K562 (cell line): ENCODE measurements at regions not wholly inside any gene's neighbourhood (a gene's known extent, or its start where the extent isn't known, plus 50 kb on each side); places are given as distances from the start of the nearest gene placed in this dataset.
"Not testable (repeated sequence)": the region's sequence is repeated elsewhere in the genome, so short reads cannot be mapped to it uniquely, and the experiment has no call there.

Source experiments
- ATAC-seq: fragments of 200-7000 bp; cut with Tn5 transposase; 3 replicates; pipeline ENCODE4 v1.9.1; 2020; ENCODE audit warnings: moderate library complexity
- BruUV-seq: library from RNA; stranded (reverse); fragments of 400-500 nt; replicated peaks from 2 replicates; lab custom pipeline; 2021; lab: Mats Ljungman, UMichigan
- CTCF ChIA-PET: fragments of 300-600 bp; formaldehyde crosslinking; extraction: SDS; loops from one replicate; lab custom pipeline; 2021; ENCODE audit warnings: low intra/inter-chr PET ratio; lab: Yijun Ruan, JAX
- POLR2A ChIA-PET: fragments of 300-600, 350-650 bp; sonication (Branson Sonifier 250); formaldehyde crosslinking; extraction: SDS; loops from one replicate; lab custom pipeline; 2021; ENCODE audit warnings: antibody characterized with exemption, inconsistent platforms; lab: Yijun Ruan, JAX
- DNase-seq, 4 experiments: peaks; one replicate each; pipeline versions ENCODE4 v3.0.0 to v3.0.0-alpha.2; 2011 to 2018; ENCODE audit warnings: low spot score in 3 of 4, mixed read lengths in 3 of 4; ENCODE audit errors: extremely low read depth in 1 of 4
- FAIRE-seq: peaks from 2 replicates; lab custom pipeline; 2011; peaks lifted over from hg19 to GRCh38; lab: Jason Lieb, UNC
- H2AFZ ChIP-seq: 2 replicates; pipeline ENCODE4 v1.6.0; 2011; ENCODE audit warnings: low read depth, low read length, control low read depth, inconsistent platforms
- H3K27ac ChIP-seq: fragments of 200-600 bp; 3 replicates; pipeline ENCODE4 v1.8.0; 2011; ENCODE audit warnings: low read depth, mild to moderate bottlenecking, control low read depth, inconsistent platforms, low read length, moderate library complexity, mixed read lengths; ENCODE audit errors: extremely low read depth
- H3K27me3 ChIP-seq, 2 experiments: fragments of 300-600 bp in 1 of 2; 2 replicates in 1 of 2; 3 replicates in 1 of 2; pipeline versions ENCODE4 v1.6.0 to v1.8.0; 2011; ENCODE audit warnings: inconsistent platforms in 2 of 2, low read length in 2 of 2, mild to moderate bottlenecking in 1 of 2, mixed read lengths in 1 of 2, moderate library complexity in 1 of 2; ENCODE audit not compliant: control insufficient read depth in 2 of 2, insufficient read depth in 2 of 2
- H3K36me3 ChIP-seq: fragments of 300-600 bp; 3 replicates; pipeline ENCODE4 v1.8.0; 2011; ENCODE audit warnings: mild to moderate bottlenecking, low read length, inconsistent platforms; ENCODE audit not compliant: control insufficient read depth, insufficient read depth
- H3K4me1 ChIP-seq, 2 experiments: fragments of 200-600 bp in 1 of 2; replicated peaks in 1 of 2; 2 replicates in 1 of 2; 3 replicates in 1 of 2; pipeline versions ENCODE4 v1.5.1 to v1.8.0; 2011; ENCODE audit warnings: inconsistent platforms in 2 of 2, low read length in 2 of 2, mild to moderate bottlenecking in 1 of 2, mixed read lengths in 1 of 2, moderate library complexity in 1 of 2; ENCODE audit not compliant: control insufficient read depth in 2 of 2, insufficient read depth in 2 of 2
- H3K4me2 ChIP-seq: 2 replicates; pipeline ENCODE4 v1.6.1; 2011; ENCODE audit warnings: low read length, control low read depth, inconsistent platforms, mixed read lengths; ENCODE audit not compliant: insufficient read depth
- H3K4me3 ChIP-seq: fragments of 200-600 bp; sonication (generic), shearing (Covaris generic); 2 replicates; pipeline ENCODE4 v1.5.1; 2016; ENCODE audit warnings: control low read depth, inconsistent platforms
- H3K79me2 ChIP-seq: fragments of 200-600 bp; 3 replicates; pipeline ENCODE4 v1.8.0; 2011; ENCODE audit warnings: low read length, inconsistent platforms; ENCODE audit not compliant: control insufficient read depth, insufficient read depth
- H3K9ac ChIP-seq, 2 experiments: 2 replicates each; pipeline versions ENCODE4 v1.6.0 to v1.6.1; 2011; ENCODE audit warnings: low read depth in 2 of 2, low read length in 2 of 2, control low read depth in 1 of 2, inconsistent platforms in 1 of 2, mild to moderate bottlenecking in 1 of 2, mixed read lengths in 1 of 2; ENCODE audit not compliant: insufficient read depth in 1 of 2
- H3K9me1 ChIP-seq: one replicate; pipeline ENCODE4 v1.6.0; 2011; ENCODE audit warnings: inconsistent platforms, mild to moderate bottlenecking, low read length, moderate library complexity; ENCODE audit not compliant: control insufficient read depth, insufficient read depth
- H3K9me3 ChIP-seq: replicated peaks from 2 replicates; pipeline ENCODE4 v1.5.1; 2011; ENCODE audit warnings: low read depth, low read length, inconsistent platforms; ENCODE audit not compliant: control insufficient read depth, insufficient read depth
- H4K20me1 ChIP-seq: replicated peaks from 2 replicates; pipeline ENCODE4 v1.6.1; 2011; ENCODE audit warnings: low read length, inconsistent platforms, mixed read lengths; ENCODE audit not compliant: control insufficient read depth, insufficient read depth
- E4F1 ChIP-seq: fragments of 250-450 bp; sonication (Bioruptor Pico); IDR thresholded peaks from 2 replicates; pipeline ENCODE4 v1.5.0; 2021; ENCODE audit warnings: mild to moderate bottlenecking, borderline replicate concordance
- HDAC1 ChIP-seq, 2 experiments: fragments of 450-650 bp; IDR thresholded peaks; 2 replicates each; pipeline ENCODE4 v1.6.1; 2016 to 2017; ENCODE audit warnings: inconsistent platforms in 1 of 2, mild to moderate bottlenecking in 1 of 2, moderate library complexity in 1 of 2
- KLF1 ChIP-seq: fragments of 450-650 bp; IDR thresholded peaks from 2 replicates; pipeline ENCODE4 v1.6.1; 2016; ENCODE audit warnings: missing genetic modification characterization, missing compliant biosample characterization
- MXD1 ChIP-seq: fragments of 250-450 bp; sonication (Bioruptor Pico); IDR thresholded peaks from 2 replicates; pipeline ENCODE4 v1.8.0; 2021; ENCODE audit warnings: borderline replicate concordance, mild to moderate bottlenecking, moderate library complexity; ENCODE audit not compliant: poor library complexity, severe bottlenecking
- SMAD4 ChIP-seq: fragments of 250-450 bp; sonication (Bioruptor Pico); conservative IDR thresholded peaks from 2 replicates; pipeline ENCODE4 v1.8.0; 2021; ENCODE audit warnings: inconsistent platforms, mild to moderate bottlenecking, moderate library complexity
- SP1 ChIP-seq: sonication (generic); formaldehyde crosslinking; IDR thresholded peaks from 2 replicates; pipeline ENCODE4 v1.8.1; 2022; ENCODE audit warnings: mild to moderate bottlenecking, missing genetic modification reagents
- TAF1 ChIP-seq: IDR thresholded peaks from 2 replicates; pipeline ENCODE4 v1.6.1; 2011; ENCODE audit warnings: mild to moderate bottlenecking, low read length, moderate library complexity; ENCODE audit not compliant: insufficient read depth, control insufficient read depth, severe bottlenecking; ENCODE audit errors: extremely low read depth
- ZC3H4 ChIP-seq: sonication (generic); formaldehyde crosslinking; IDR thresholded peaks from 2 replicates; pipeline ENCODE4 v1.9.0; 2021; ENCODE audit warnings: missing genetic modification reagents, borderline replicate concordance
- ZKSCAN8 ChIP-seq: fragments of 200-800 bp; sonication (Bioruptor generic); IDR thresholded peaks from 2 replicates; pipeline ENCODE4 v1.6.1; 2016; ENCODE audit warnings: missing genetic modification characterization, missing compliant biosample characterization
- ZNF23 ChIP-seq: fragments of 250-450 bp; sonication (Bioruptor Pico); IDR thresholded peaks from 2 replicates; pipeline ENCODE4 v1.4.0; 2020; ENCODE audit warnings: mild to moderate bottlenecking
- ZNF384 ChIP-seq: IDR thresholded peaks from 2 replicates; pipeline ENCODE4 v1.6.1; 2012; ENCODE audit warnings: low read depth, low read length, improper control_type of control experiment
- WGBS: fragments of 100-300 bp; shearing (Covaris generic); methylation state at CpG from one replicate; pipeline ENCODE4 v1.1.6; 2016; ENCODE audit warnings: low coverage, mixed read lengths; ENCODE audit not compliant: insufficient coverage; ENCODE audit errors: missing lambda C conversion rate; 5-methylcytosine and 5-hydroxymethylcytosine counted together
- in situ Hi-C: fragments of 300-500 bp; cut with MboI; formaldehyde crosslinking; loops from 4 replicates; pipeline ENCODE4 v1.15.0; 2018; ENCODE audit warnings: inconsistent platforms, mixed read lengths
- intact Hi-C: fragments of 100-400 bp; cut with micrococcal nuclease; formaldehyde crosslinking; loops from 2 replicates; pipeline ENCODE4 v1.14.2; 2022

- intact Hi-C loops, FAIRE-seq: not testable (repeated sequence)
These were observed 491.3 kb upstream of the AUTS2 start for GRCh38 chr7:69106946-69107345.

GRCh38 chr7:69108097-69108496, 490.2 kb upstream of the AUTS2 start:
- no peak overlapping the region for H3K4me2 ChIP-seq
- H3K79me2 ChIP-seq, result no peaks in the 10 kb centered on the region
- intact Hi-C loops, result no loop called here
- ChIA-PET CTCF (no interaction called here), POLR2A (no interaction called here)
- ATAC-seq (no peak), FAIRE-seq (no peak), DNase-seq (no peak)
- no peaks in the 10 kb centered on the region for H3K4me1 ChIP-seq
- no peak overlapping the region for H3K4me3 ChIP-seq
- no TSS peak for BruUV-seq
- WGBS, result 2% methylated on average over 10 of the region's 10 CpGs
- no peak overlapping the region for H2AFZ ChIP-seq
- no peak overlapping the region for H3K9ac ChIP-seq
- in situ Hi-C loops, result no loop called here
- no peak overlapping the region for H3K27ac ChIP-seq
- H3K9me3 ChIP-seq, result no peaks in the 10 kb centered on the region
- H3K36me3 ChIP-seq, result no peaks in the 10 kb centered on the region
- no peaks in the 10 kb centered on the region; a peak in 1 of 5 replicates for H3K27me3 ChIP-seq
- no peaks in the 10 kb centered on the region for H4K20me1 ChIP-seq
- H3K9me1 ChIP-seq, result no peaks in the 10 kb centered on the region
- TF ChIP-seq HDAC1 (IDR thresholded peaks at IDR 0.05) (no peak), ZNF23 (no peak), ZNF384 (no peak), ZKSCAN8 (CRISPR knock-in tag) (no peak), SP1 (CRISPR knock-in tag) (no peak), TAF1 (no peak), MXD1 (CRISPR knock-in tag) (no peak), E4F1 (CRISPR knock-in tag) (no peak), SMAD4 (CRISPR knock-in tag) (no peak), KLF1 (tag) (no peak), ZC3H4 (CRISPR knock-in tag) (no peak)

More at GRCh38 chr7:69106946-69107345, 491.3 kb upstream of the AUTS2 start:
- DNase-seq, CTCF ChIA-PET, H2AFZ ChIP-seq, BruUV-seq, H3K4me2 ChIP-seq, H3K9me3 ChIP-seq, ATAC-seq, POLR2A ChIA-PET, H3K79me2 ChIP-seq, H3K4me1 ChIP-seq, H3K27ac ChIP-seq, H3K36me3 ChIP-seq, H3K9ac ChIP-seq, H3K27me3 ChIP-seq, H4K20me1 ChIP-seq, in situ Hi-C loops, H3K4me3 ChIP-seq, H3K9me1 ChIP-seq: not testable (repeated sequence)
- 6% methylated on average over 7 of the region's 7 CpGs for WGBS
